Peyer's patch (tissue), 4 donors: ENCODE measurements at regions not wholly inside any gene's neighbourhood (a gene's known extent, or its start where the extent isn't known, plus 50 kb on each side); places are given as distances from the start of the nearest gene placed in this dataset.
A peak's percentile ranks its signal among the peaks of the same experiment; 100 is the strongest.

Experiments used
- DNase-seq, 3 donors: peaks; one replicate each; pipeline ENCODE4 v3.0.0-alpha.2; 2017 to 2019
- H3K27ac ChIP-seq, 4 donors: fragments of 200-600 bp; sonication (generic); one replicate each; pipeline ENCODE4 v1.5.1; 2016 to 2019
- H3K27me3 ChIP-seq, 2 donors: fragments of 200-600 bp; sonication (generic); one replicate each; pipeline ENCODE4 v1.5.1; 2019
- H3K36me3 ChIP-seq, 3 donors: fragments of 200-600 bp; sonication (generic); one replicate each; pipeline ENCODE4 v1.5.1; 2016 to 2019
- H3K4me1 ChIP-seq, 4 donors: fragments of 200-600 bp; sonication (generic); one replicate each; pipeline ENCODE4 v1.5.1; 2016 to 2019
- H3K4me3 ChIP-seq, 4 donors: fragments of 200-600 bp; sonication (generic); 1 replicate in 3 of 4; 2 replicates in 1 of 4; pipeline ENCODE4 v1.5.1; 2016 to 2019; ENCODE audit warnings: mild to moderate bottlenecking in 1 of 4
- H3K9me3 ChIP-seq, 4 donors: fragments of 200-600 bp; sonication (generic); one replicate each; pipeline ENCODE4 v1.5.1; 2016 to 2019; ENCODE audit warnings: mild to moderate bottlenecking in 1 of 4
- CTCF ChIP-seq, 6 experiments: fragments of 450-650 bp in 4 of 6; fragments of 200-600 bp in 2 of 6; sonication (generic) in 1 of 6; IDR thresholded peaks; one replicate each; pipeline ENCODE4 v1.5.1; 2017 to 2019; ENCODE audit warnings: antibody characterized with exemption in 6 of 6, mild to moderate bottlenecking in 3 of 6, moderate library complexity in 1 of 6
- POLR2A ChIP-seq, 2 donors: fragments of 450-650 bp; IDR thresholded peaks; one replicate each; pipeline ENCODE4 v1.5.1; 2017; ENCODE audit warnings: antibody characterized with exemption in 2 of 2, mild to moderate bottlenecking in 2 of 2, moderate library complexity in 2 of 2

- H3K9me3 ChIP-seq, result no peaks in the 10 kb centered on the region
- H3K4me1 ChIP-seq, result no peaks in the 10 kb centered on the region
- no peaks in the 10 kb centered on the region for H3K27me3 ChIP-seq
- H3K4me3 ChIP-seq, result no peak overlapping the region
- no peaks in the 10 kb centered on the region for H3K36me3 ChIP-seq
- no peak for DNase-seq
- no peak for TF ChIP-seq CTCF (IDR thresholded peaks at IDR 0.05)
- no peak for TF ChIP-seq POLR2A (IDR thresholded peaks at IDR 0.05)
- no peak overlapping the region for H3K27ac ChIP-seq
Measured at GRCh38 chr6:85127696-85128243, 322.1 kb upstream of the NT5E start.

GRCh38 chr6:85127168-85127498 lies 322.8 kb upstream of the NT5E start:
- Histone ChIP-seq H3K4me1 (no peaks in the 10 kb centered on the region), H3K27me3 (no peaks in the 10 kb centered on the region), H3K9me3 (no peaks in the 10 kb centered on the region), H3K4me3 (no peak overlapping the region), H3K27ac (no peak overlapping the region), H3K36me3 (no peaks in the 10 kb centered on the region)
- TF ChIP-seq CTCF (IDR thresholded peaks at IDR 0.05) (no peak), POLR2A (IDR thresholded peaks at IDR 0.05) (no peak)
- DNase-seq, result no peak

GRCh38 chr6:85126485-85127167 lies 323.3 kb upstream of the NT5E start:
- Histone ChIP-seq H3K4me3 (no peak overlapping the region), H3K36me3 (no peaks in the 10 kb centered on the region), H3K4me1 (no peaks in the 10 kb centered on the region), H3K9me3 (no peaks in the 10 kb centered on the region), H3K27ac (no peak overlapping the region), H3K27me3 (no peaks in the 10 kb centered on the region)
- no peak for TF ChIP-seq POLR2A (IDR thresholded peaks at IDR 0.05)
- TF ChIP-seq CTCF (IDR thresholded peaks at IDR 0.05), result peak in 2 of 6 experiments; percentile 6
- DNase-seq, result no peak

GRCh38 chr6:85125526-85125925 lies 324.4 kb upstream of the NT5E start:
- TF ChIP-seq POLR2A (IDR thresholded peaks at IDR 0.05) (no peak), CTCF (IDR thresholded peaks at IDR 0.05) (no peak)

GRCh38 chr6:85124472-85125354 lies 325.2 kb upstream of the NT5E start:
- H3K4me3 ChIP-seq, result no peak overlapping the region
- no peak for DNase-seq
- TF ChIP-seq CTCF (IDR thresholded peaks at IDR 0.05) (no peak), POLR2A (IDR thresholded peaks at IDR 0.05) (no peak)
- no peaks in the 10 kb centered on the region for H3K9me3 ChIP-seq
- H3K36me3 ChIP-seq, result no peaks in the 10 kb centered on the region
- H3K27me3 ChIP-seq, result no peaks in the 10 kb centered on the region
- H3K4me1 ChIP-seq, result no peaks in the 10 kb centered on the region
- no peak overlapping the region for H3K27ac ChIP-seq

More at GRCh38 chr6:85125526-85125925, 324.4 kb upstream of the NT5E start:
- Histone ChIP-seq H3K36me3 (no peaks in the 10 kb centered on the region), H3K27me3 (no peaks in the 10 kb centered on the region), H3K4me3 (no peak overlapping the region), H3K27ac (no peak overlapping the region), H3K4me1 (no peaks in the 10 kb centered on the region), H3K9me3 (no peaks in the 10 kb centered on the region)
- no peak for DNase-seq
